ENCODE measurements at regions not wholly inside any gene's neighbourhood (a gene's known extent, or its start where the extent isn't known, plus 50 kb on each side); places are given as distances from the start of the nearest gene placed in this dataset.
"Not testable (repeated sequence)": the region's sequence is repeated elsewhere in the genome, so short reads cannot be mapped to it uniquely, and the experiment has no call there.

- no peak for DNase-seq (ENCODE audit: low spot score)
These were observed 1378.3 kb upstream of the SEL1L start for GRCh38 chr14:82911930-82912329.

- no peak for DNase-seq (ENCODE audit: low spot score)
These were observed 1379.7 kb upstream of the SEL1L start for GRCh38 chr14:82913396-82913795.

DNA sequence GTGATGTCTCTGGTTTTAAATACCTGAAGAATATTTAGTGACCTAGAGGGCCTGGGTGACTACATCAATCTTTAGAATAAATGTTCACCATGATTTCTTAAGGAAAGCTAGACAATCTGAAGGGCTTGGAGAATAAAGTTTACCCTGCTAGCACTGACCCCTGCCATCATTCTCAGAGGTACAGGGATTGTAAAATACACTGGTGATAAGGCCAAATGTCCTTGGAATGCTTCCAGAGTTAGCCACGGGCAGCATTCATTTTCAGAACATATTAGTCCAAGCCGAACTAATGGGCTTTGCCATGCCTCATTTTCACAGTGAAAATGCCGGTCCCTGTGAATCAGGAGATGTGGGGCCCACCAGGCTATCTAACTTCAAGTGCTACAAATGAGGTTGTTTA is 1381.7 kb upstream of the SEL1L start:
- DNase-seq (ENCODE audit: low spot score): no peak

- DNase-seq (ENCODE audit: low spot score): no peak
These were observed 1402.0 kb upstream of the SEL1L start for GRCh38 chr14:82935691-82936090.

GRCh38 chr14:82951171-82951570 is 1417.5 kb upstream of the SEL1L start:
- DNase-seq (ENCODE audit: low spot score): no peak

DNA sequence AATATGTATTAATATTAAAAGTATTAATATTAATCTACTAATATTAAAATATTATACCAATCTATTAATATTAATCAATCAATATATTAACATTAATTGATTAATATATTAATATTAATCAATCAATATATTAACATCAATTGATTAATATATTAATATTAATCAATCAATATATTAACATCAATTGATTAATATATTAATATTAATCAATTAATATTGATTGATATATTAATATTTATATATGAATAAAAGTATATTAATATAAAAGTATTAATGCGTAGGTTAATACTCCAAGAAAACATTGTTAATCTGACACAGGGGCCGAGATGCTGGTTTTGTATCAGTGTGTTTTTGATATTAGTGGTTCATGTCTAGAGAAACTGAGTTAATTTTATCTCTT is 1430.1 kb upstream of the SEL1L start:
- no peak for DNase-seq (ENCODE audit: low spot score)

DNA sequence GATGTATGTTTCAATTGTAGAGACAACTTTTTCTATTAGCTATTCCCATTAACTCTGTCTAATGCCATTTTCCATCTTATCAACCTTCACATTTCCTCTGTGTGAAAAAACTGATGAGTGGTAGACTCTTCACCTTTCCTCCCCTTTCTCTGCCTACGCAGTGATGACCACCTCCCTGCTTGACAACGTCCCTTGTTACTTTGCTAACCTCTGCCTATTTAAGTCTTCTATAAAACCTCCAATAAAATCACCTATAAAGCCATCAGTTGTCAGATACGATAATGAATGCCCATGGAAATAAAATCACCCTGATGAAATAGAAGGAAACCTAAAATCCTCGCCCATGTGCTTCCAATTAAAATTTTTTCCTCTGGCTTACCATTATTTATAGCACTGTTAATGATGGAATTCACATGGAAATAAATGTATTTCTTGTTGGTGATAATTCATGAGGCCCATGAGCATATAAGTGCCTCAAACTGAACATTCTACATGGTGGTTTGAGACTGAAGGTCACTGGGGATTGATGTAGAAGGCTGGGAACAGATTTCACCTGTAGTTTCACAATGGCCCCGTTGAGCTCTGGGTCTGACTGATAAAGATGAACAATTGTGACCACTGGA is 1454.0 kb upstream of the SEL1L start:
- DNase-seq (ENCODE audit: low spot score): no peak

DNA sequence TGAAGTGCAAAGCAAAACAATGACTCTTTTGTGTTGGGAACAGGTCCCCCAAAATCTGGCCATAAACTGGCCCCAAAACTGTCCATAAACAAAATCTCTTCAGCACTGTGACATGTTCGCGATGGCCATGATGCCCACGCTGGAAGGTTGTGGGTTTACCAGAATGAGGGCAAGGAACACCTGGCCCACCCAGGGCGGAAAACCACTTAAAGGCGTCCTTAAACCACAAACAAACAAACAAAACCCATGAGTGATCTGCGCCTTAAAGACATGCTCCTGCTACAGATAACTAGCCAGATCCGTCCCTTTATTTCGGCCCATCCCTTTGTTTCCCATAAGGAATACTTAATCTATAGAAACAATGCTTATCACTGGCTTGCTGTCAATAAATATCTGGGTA is 1460.9 kb upstream of the SEL1L start:
- not testable (repeated sequence) for DNase-seq (ENCODE audit: low spot score)

GRCh38 chr14:82999802-83000201 is 1466.1 kb upstream of the SEL1L start:
- DNase-seq (ENCODE audit: low spot score): no peak

DNA sequence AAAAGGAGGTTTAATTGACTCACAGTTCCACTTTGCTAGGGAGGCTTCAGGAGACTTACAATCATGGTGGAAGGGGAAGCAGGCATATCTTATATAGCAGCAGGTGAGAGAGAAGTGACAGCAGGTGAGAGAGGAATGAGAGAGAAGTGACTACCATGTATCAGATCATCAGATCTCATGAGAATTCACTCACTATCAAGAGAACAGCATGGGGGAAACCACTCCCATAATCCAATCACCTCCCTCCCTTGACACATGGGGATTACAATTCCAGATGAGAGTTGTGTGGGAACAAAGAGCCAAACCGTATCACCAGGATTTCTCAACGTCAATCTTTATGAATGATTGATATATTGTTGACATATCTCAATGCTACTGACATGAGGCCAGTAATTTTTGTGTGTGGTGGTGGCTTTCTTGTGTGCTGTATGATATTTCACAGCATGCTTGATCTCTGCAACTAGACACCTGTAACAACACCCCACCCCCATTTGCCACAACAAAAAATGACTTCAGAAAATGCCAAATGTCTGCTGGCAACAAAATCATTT is 1470.9 kb upstream of the SEL1L start:
- DNase-seq (ENCODE audit: low spot score): no peak

- DNase-seq (ENCODE audit: low spot score): no peak
These were observed 1472.5 kb upstream of the SEL1L start for GRCh38 chr14:83006121-83006670.

DNA sequence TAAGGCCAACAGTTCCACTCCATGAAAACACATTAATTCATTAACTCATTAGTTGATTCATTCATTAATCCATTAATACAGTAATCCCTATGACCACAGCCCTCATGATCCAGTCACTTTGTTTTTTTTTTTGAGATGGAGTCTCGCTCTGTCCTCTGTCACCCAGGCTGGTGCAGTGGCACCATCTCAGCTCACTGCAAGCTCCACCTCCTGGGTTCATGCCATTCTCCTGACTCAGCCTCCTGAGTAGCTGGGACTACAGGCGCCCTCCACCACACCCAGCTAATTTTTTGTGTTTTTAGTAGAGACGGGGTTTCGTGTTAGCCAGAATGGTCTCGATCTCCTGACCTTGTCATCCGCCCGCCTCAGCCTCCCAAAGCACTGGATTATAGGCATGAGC is 1473.4 kb upstream of the SEL1L start:
- DNase-seq (ENCODE audit: low spot score): not testable (repeated sequence)

DNA sequence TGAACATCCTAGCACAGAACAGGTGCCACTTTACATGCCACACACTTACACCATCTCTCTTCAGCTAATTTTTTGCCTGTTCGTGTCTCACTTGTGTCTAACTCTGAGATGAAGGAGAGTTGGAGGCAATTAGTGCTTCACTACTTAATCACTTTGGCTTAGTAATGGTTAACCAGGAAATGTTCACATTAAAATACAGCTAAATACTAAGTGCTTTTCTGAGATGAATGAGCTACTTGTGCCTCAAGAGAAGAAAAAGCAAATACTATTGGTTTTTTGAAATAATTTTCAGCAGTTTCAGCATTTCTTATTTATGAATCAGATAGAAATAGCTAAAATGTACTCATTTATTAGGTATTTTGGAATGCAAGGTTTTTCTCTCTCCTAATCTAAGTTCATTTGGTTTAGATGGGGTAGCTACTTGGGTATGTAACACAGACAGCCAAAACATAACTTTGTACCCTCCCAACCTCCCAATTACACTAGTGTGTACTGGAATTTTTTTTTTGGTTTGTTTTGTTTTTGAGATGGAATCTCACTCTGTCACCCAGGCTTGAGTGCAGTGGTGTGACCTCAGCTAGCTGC is 1474.1 kb upstream of the SEL1L start:
- DNase-seq (ENCODE audit: low spot score): no peak

- no peak for DNase-seq (ENCODE audit: low spot score)
These were observed 1483.6 kb upstream of the SEL1L start for GRCh38 chr14:83017296-83017695.

DNA sequence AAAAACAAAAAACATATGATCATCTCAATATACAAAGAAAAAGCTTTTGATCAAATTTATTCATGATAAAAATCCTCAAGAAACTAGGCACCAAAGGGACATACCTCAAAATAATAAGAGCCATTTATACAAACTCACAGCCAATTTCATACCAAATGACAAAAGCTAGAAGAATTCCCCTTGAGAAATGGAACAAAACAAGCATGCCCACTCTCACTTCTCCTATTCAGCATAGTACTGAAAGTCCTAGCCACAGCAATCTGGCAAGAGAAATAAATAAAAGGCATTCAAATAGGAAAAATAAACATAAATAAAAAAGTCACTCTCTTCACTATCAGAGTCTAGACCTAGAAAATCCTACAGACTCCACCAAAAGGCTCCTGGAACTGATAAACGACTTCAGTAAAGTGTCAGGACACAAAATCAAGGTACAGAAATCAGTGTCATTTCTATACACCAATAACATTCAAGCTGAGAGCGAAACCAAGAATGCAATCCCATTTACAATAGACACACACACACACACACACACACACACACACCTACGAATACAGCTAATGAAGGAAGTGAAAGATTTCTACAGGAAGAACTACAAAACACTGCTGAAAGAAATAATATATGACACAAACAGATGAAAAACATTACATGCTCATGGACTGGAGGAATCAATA is 1486.2 kb upstream of the SEL1L start:
- no peak for DNase-seq (ENCODE audit: low spot score)

GRCh38 chr14:83021323-83021722 is 1487.7 kb upstream of the SEL1L start:
- DNase-seq (ENCODE audit: low spot score): no peak

- no peak for DNase-seq (ENCODE audit: low spot score)
These were observed 1489.7 kb upstream of the SEL1L start for GRCh38 chr14:83023369-83023768.

DNA sequence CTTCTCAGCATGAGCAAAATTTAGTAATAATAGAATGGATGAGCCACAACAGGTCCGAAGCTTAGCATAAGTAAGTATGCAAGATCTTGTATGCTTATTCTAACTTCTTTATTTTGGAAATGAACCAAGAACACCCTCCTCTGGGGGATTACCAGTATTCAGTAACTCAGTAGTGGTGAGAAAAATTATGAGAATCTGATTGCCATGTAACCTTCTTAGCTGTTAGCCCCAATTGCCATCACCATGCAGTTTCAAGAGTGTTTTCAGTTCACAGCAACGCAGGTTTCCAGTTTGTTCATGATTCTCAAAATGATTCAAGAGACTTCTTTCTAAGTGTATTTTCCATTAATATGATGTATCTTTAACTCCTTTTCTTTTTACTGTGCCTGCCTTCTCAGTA is 1507.6 kb upstream of the SEL1L start:
- no peak for DNase-seq (ENCODE audit: low spot score)

DNA sequence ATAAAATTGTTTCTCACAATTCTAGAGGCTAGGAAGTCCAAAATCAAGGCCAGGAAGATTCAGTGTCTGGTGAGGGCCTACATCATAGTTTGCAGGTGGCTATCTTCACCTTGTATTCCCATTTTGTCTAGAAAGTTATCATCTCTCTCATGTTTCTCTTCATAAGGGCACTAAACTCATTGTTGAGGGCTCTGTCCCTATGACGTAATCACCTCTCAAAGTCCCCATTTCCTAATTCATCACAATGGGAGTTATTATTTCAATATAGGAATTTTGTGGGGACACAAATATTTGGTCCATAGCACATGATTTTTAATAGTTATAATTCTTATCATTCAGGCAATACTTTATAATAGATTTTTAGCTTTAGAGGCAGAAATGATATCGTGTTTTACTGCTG is 1509.2 kb upstream of the SEL1L start:
- no peak for DNase-seq (ENCODE audit: low spot score)

- no peak for DNase-seq (ENCODE audit: low spot score)
These were observed 1510.3 kb upstream of the SEL1L start for GRCh38 chr14:83044001-83044400.

DNA sequence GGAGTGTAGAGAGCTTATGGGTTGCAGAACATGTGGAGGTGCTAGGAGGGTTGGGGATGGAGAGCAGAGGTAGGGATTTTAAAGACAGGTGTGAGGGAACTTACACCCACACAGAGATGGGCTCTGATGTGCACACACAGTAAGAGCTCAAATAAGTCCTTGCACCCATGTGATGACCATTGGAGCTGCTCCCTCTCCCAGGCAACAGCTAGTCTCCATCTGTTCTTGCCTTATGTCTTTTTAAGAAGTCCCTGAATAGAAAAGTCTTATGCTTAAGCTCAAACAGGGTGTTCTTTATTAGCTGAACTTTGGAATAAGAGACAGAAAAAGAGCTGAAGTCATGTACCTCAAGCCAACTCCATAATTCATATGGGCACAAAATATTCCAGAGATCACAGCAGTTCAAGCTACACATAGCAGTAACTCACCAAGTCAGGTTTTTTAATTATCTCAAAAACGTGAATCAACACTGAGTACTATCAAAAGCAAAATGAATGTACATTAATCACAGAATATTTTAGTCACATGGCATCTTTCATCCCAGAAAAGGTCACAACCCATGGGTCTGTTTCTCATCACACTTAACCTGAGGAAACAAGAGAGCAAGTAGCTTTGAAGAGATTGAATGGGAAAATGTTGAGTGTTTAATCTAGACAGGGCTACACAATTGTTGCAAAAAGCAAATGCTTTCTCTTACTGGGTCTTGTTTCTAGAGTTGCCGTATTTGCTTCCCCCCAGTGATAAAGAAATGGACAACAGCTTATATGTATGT is 1513.6 kb upstream of the SEL1L start:
- DNase-seq (ENCODE audit: low spot score): no peak

Data from H4 (cell line).